ENCODE measurements at regions not wholly inside any gene's neighbourhood (a gene's known extent, or its start where the extent isn't known, plus 50 kb on each side); places are given as distances from the start of the nearest gene placed in this dataset.

GRCh38 chr12:93322784-93323183, 54.9 kb upstream of the NUDT4 start:
- TF ChIP-seq CTCF (IDR thresholded peaks at IDR 0.05; ENCODE audit: low read depth, low read length, poor library complexity, severe bottlenecking) (no peak), EZH2phosphoT487 (IDR thresholded peaks at IDR 0.05; ENCODE audit: borderline replicate concordance, low read length) (no peak)

Measured in DOHH2 (cell line).